ENCODE measurements at regions not wholly inside any gene's neighbourhood (a gene's known extent, or its start where the extent isn't known, plus 50 kb on each side); places are given as distances from the start of the nearest gene placed in this dataset.

GRCh38 chr5:104538734-104539133, 976.1 kb upstream of the NUDT12 start:
- no peak overlapping the region for H3K9ac ChIP-seq (ENCODE audit: extremely low read depth, low read length, poor library complexity, severe bottlenecking)
- DNase-seq, result no peak
- Mint-ChIP-seq H3K4me1 (peaks cover 3% of the 10 kb centered on the region), H3K9me3 (no peaks in the 10 kb centered on the region), H3K36me3 (ENCODE audit: low read depth) (no peaks in the 10 kb centered on the region), H3K27ac (no peak overlapping the region), H3K27me3 (ENCODE audit: insufficient read depth) (no peaks in the 10 kb centered on the region), H3K4me3 (no peak overlapping the region)
- no peaks in the 10 kb centered on the region for H3K27me3 ChIP-seq (ENCODE audit: control insufficient read depth, insufficient read depth, low read length, poor library complexity, severe bottlenecking)
- H3K4me3 ChIP-seq (ENCODE audit: low read length), result no peak overlapping the region
- no peaks in the 10 kb centered on the region for H3K4me1 ChIP-seq (ENCODE audit: control insufficient read depth, insufficient read depth, low read length)
- no peaks in the 10 kb centered on the region for H3K36me3 ChIP-seq (ENCODE audit: control insufficient read depth, insufficient read depth, low read length)
- H3K9me3 ChIP-seq (ENCODE audit: control insufficient read depth, low read length), result no peaks in the 10 kb centered on the region
- no peak for TF ChIP-seq CTCF (conservative IDR thresholded peaks at IDR 0.05)
- H3K27ac ChIP-seq (ENCODE audit: low read depth, low read length), result no peak overlapping the region
- 97 to 100% methylated on average over 3 to 6 of the region's 6 CpGs for WGBS, 2 experiments (ENCODE audit: insufficient coverage in 1 of 2, insufficient read length in 1 of 2)

- no peaks in the 10 kb centered on the region for H3K27me3 Mint-ChIP-seq (ENCODE audit: insufficient read depth)
- no peak overlapping the region for H3K27ac Mint-ChIP-seq
- no peak for DNase-seq
- no peak overlapping the region for H3K4me3 ChIP-seq (ENCODE audit: low read length)
- H3K9me3 Mint-ChIP-seq, result no peaks in the 10 kb centered on the region
- H3K9ac ChIP-seq (ENCODE audit: extremely low read depth, low read length, poor library complexity, severe bottlenecking), result no peak overlapping the region
- no peaks in the 10 kb centered on the region for H3K36me3 ChIP-seq (ENCODE audit: control insufficient read depth, insufficient read depth, low read length)
- H3K36me3 Mint-ChIP-seq (ENCODE audit: low read depth), result no peaks in the 10 kb centered on the region
- no peaks in the 10 kb centered on the region for H3K4me1 ChIP-seq (ENCODE audit: control insufficient read depth, insufficient read depth, low read length)
- no peak overlapping the region for H3K4me3 Mint-ChIP-seq
- H3K9me3 ChIP-seq (ENCODE audit: control insufficient read depth, low read length), result no peaks in the 10 kb centered on the region
- no peak for TF ChIP-seq CTCF (conservative IDR thresholded peaks at IDR 0.05)
- H3K27me3 ChIP-seq (ENCODE audit: control insufficient read depth, insufficient read depth, low read length, poor library complexity, severe bottlenecking), result no peaks in the 10 kb centered on the region
- H3K4me1 Mint-ChIP-seq, result no peaks in the 10 kb centered on the region
- no peak overlapping the region for H3K27ac ChIP-seq (ENCODE audit: low read depth, low read length)
Measured at GRCh38 chr5:104533498-104533897, 970.9 kb upstream of the NUDT12 start.

- H3K9me3 ChIP-seq (ENCODE audit: control insufficient read depth, low read length), result no peaks in the 10 kb centered on the region
- no peak overlapping the region for H3K9ac ChIP-seq (ENCODE audit: extremely low read depth, low read length, poor library complexity, severe bottlenecking)
- no peaks in the 10 kb centered on the region for H3K4me1 ChIP-seq (ENCODE audit: control insufficient read depth, insufficient read depth, low read length)
- H3K27me3 Mint-ChIP-seq (ENCODE audit: insufficient read depth), result no peaks in the 10 kb centered on the region
- TF ChIP-seq CTCF (conservative IDR thresholded peaks at IDR 0.05), result no peak
- DNase-seq, result no peak
- no peaks in the 10 kb centered on the region for H3K27me3 ChIP-seq (ENCODE audit: control insufficient read depth, insufficient read depth, low read length, poor library complexity, severe bottlenecking)
- H3K27ac ChIP-seq (ENCODE audit: low read depth, low read length), result no peak overlapping the region
- no peaks in the 10 kb centered on the region for H3K9me3 Mint-ChIP-seq
- H3K36me3 ChIP-seq (ENCODE audit: control insufficient read depth, insufficient read depth, low read length), result no peaks in the 10 kb centered on the region
- no peaks in the 10 kb centered on the region for H3K36me3 Mint-ChIP-seq (ENCODE audit: low read depth)
- no peaks in the 10 kb centered on the region for H3K4me1 Mint-ChIP-seq
- WGBS, 2 experiments (ENCODE audit: insufficient coverage in 1 of 2, insufficient read length in 1 of 2), result 86% methylated on average over 1 of the region's 1 CpG; no CpG with 5 or more reads in 1 of the 2 experiments
- no peak overlapping the region for H3K4me3 ChIP-seq (ENCODE audit: low read length)
- H3K4me3 Mint-ChIP-seq, result no peak overlapping the region
- no peak overlapping the region for H3K27ac Mint-ChIP-seq
Measured at GRCh38 chr5:104526866-104527265, 964.3 kb upstream of the NUDT12 start.

Data from endodermal cell (in vitro differentiated cells).